Nucleus accumbens (tissue), 56 donors: ENCODE measurements at regions not wholly inside any gene's neighbourhood (a gene's known extent, or its start where the extent isn't known, plus 50 kb on each side); places are given as distances from the start of the nearest gene placed in this dataset.

Experiments used
- DNase-seq, 56 donors: peaks; one replicate each; lab custom pipeline; 2025; lab: John Stamatoyannopoulos, UW

DNA sequence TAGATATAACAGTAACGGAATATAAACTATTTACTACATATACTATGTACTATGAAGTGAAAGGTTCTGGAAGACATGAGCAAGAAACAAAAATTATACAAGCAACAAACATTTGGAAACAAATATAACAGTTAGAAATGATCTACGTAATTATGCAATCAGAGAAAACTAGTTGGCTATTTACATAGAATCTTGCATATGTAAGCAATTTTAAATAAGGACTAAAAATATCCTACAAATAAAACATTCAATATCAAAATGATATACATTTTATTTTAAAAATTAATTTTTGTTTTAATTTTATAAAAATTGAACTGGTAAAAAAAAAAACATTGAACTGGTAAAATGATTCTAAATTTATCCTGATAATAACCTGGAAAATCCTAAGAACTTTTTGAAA is 642.5 kb upstream of the PCDH10 start:
- DNase-seq = no peak

DNA sequence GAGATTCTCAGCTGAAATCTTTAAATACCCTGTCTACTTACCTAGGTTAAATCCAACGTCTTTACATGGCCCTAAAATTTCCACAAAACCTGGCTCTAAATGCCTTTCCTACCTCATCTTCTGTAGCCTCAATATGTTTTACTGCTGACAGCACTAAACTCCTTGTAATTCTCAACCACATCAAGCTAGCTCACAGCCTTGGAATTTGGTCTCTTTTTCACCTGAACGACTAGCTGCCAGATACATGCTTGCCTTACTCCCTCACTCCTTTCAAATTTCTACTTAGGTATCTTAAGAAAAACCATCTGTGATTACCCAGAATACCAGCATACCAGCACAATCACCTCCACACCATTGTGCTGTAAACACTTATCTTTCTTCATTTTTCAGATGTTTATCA is 635.6 kb upstream of the PCDH10 start:
- no peak for DNase-seq

DNA sequence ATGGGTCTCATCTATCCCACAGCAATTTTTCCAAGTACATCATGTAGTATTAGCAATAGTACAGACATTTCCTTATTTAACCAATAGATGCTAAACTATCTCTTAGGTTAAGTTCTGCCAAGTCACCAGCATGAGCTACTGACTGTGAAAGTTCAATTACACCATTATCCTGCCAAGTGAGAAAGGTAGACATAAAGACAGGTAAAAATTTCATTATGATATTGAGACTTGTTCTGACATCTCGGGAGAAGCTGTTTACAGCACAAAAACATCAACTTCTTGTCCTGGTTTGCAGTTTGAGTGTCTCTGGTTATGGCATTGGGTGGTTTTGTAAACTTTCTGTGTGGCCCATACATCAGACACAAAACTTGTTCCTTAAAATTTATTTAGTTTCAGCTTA is 622.4 kb upstream of the PCDH10 start:
- no peak for DNase-seq

DNA sequence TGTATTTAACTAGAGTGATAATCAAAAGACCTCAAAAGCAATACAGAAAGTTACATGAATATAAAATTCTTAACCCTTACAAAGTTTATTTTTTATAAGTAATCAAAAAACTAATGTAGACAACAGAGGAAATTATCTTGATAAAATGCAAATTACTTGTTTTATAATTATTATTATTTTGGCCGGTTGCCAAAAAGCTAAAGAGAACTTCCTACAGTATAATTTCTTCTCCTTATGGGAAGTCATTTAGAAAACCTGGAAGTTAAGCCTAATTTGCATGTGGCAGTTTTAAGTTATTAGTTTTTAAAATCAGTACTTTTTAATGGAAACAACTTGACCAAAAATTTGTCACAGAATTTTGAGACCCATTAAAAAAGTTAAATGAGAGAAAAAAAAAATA is 621.3 kb upstream of the PCDH10 start:
- DNase-seq = no peak

DNA sequence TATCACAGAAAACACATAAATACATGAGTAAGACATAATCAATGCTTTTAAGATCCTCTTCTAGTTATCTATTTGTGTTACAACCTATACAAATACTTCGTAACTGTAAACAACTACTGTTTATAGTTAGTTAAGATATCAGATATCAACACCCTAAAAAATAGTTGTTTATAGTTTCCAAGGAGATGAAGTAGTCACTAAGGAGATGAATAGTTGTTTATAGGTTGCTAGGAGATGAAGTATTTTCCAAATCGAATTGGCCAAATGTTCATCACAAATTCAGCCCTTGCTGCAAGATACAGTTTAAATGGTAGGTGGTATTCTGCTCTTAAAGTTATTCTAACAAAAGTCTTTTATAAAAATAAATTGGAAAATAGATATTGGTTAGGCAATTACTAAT is 618.2 kb upstream of the PCDH10 start:
- DNase-seq = no peak

DNA sequence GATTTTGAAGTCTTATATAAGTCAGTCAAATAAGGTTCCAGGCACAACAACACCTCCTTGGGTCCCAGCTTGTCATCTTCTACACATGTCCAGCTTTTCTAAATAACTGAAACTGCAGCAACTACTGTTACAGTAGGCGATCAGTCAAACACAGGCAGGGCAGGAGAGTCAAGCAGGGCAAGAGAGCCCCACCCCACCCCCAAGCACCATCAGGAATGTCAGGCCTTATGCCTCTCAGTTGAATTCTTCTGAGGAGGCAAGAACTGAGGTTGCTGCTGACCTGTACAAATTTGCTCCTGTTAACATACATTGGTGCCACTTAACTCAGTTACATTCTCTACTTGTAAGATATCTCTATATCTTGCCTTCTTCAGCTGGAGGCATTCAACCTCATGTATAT is 608.8 kb upstream of the PCDH10 start:
- peak in 1 of 56 donors; percentile 4 for DNase-seq

DNA sequence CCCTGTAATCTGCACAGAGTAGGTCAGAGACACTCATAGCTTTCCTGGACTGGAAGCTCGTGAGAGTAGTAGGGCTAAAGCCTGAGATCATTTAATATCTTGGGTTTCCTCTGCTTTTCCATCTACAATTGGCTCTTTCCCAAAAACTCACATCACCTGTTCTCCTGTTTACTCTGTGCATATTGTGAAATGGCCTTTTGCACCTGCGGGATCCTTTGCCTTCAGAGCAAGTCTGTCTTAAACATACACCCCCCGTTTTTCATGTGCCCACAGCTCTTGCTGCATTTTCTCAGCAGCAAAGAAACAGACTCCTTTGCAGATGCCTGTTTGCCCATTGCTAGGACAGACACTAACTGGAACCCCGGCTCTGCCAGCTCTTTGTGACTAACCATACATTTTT is 608.3 kb upstream of the PCDH10 start:
- no peak for DNase-seq

DNA sequence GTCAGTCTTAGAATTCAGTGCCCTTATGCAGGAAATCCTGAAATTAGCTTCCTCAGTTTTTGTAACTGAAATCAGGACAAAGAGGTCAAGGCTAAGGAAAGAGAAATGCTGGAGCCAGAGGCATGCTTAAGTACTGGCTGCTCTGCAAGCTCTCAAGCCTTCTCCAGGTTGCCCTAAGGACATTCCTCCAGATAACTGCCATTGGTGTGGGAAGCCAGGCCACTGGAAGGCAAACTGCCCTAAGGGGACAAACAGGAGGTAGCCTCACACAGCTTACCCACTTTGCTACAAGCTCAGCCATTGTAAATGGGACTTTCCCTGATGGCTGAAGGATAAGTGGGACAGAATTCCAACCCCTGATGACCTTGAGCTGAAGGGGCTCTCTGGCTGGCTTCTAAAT is 606.9 kb upstream of the PCDH10 start:
- DNase-seq = no peak

DNA sequence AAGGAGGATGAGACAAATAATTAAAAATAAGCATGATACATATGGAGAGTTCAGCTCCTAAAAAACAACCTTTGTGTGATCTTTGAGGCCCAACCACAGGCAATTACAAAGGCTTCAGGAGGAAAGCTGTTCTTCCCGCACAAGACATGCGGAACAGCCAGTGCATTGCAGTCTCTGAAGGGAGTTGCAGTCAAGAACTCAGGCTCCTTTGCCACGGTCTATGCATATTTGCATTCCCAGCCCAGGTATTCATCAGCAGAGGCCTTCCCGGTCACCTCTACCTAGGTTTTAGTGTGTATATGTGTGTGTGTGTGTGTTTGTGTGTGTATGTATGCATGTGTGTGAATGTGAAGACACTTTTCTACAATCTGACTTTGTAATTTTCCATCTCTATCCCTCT is 600.6 kb upstream of the PCDH10 start:
- no peak for DNase-seq

DNA sequence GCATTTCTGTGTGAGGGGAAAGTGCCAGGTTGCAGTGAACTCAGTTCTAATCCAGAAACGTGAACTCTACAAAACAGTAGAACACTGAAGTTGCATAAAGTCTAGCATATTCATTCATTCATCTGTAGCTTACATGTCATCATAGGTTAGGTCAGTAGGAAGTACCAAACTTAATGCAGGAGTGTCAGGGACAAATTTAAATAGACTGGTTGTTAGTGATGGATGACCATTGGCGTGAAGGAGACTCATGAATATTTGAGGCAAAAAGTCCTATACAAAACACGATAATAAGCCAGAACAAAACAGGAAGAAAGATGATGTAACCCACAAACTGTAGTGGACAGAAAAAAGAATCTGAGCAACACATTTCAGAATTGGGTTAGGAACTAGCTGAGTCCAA is 592.8 kb upstream of the PCDH10 start:
- no peak for DNase-seq

DNA sequence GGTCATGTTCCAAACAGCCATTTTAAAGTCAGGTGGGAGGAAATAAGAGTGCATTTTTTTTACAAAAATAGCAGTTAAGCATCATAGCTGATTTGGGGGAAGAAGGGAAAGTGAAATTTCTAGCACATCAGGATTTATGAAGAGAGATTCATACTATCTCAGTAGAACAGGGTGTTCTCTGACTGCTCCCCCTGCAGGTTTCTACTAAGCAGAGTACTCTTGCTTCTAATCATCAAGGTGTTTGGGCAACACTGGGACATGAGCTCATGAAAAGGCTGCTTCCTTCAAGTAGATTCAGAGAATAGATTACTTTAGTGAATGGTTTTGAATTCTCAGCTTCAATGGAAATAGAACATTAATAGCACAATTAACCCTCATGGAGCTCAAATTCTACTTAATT is 591.4 kb upstream of the PCDH10 start:
- no peak for DNase-seq

DNA sequence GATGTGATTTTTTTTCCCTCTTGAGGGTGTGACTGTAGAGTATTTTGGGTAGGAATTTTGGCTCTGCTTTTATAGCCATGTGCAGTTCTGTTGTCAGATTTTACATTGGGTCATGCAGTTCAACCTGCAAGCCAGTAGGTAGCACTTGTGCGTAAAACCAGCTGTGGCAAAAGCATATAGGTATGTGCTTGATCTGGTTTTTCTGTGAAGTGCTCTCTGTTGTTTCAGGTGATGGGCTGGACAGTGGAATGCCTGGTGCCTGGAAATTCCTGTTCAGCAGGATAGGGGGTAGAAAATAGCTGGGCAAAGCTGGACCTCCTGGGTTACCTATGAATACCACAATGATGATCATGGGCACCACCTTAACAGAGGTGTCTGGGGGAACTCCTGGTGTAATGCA is 584.2 kb upstream of the PCDH10 start:
- DNase-seq = no peak

DNA sequence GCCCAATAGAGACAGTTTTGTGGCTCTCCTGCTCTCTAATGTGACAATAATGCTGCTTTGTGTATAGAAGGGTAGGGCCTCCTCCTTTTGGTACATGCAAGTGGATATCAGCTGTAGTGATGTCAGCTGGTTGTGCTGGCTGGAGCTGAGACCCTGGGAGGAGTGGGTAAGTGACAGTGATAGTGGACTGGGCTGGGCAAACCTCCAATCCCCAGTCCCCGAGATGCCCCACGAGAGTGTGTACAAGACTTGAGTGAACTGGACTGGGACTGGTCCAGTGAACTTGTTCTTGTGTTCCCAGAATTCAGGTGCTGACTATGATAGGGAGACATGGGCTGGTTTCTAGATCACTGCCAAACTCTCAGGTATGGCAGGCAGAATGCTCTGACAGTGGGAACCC is 583.6 kb upstream of the PCDH10 start:
- no peak for DNase-seq

DNA sequence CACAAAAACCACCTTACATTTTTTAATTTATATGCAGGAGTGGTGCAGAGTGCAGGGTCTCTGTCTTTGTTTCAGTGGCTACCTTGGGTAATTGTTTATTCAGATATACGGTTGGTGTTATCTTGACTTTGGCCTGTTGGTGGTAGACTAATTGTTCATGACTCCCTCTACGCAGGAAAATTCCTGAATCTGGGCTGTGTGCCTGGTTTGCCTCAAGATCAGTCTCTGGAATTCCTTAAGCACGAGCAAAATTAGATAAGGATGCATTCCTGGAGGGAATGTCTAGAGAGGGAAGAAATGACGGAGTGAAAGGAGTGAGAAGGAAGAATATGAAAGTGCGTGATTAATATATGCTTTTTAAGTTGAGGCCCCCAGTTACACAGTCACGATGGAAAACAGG is 576.9 kb upstream of the PCDH10 start:
- no peak for DNase-seq

DNA sequence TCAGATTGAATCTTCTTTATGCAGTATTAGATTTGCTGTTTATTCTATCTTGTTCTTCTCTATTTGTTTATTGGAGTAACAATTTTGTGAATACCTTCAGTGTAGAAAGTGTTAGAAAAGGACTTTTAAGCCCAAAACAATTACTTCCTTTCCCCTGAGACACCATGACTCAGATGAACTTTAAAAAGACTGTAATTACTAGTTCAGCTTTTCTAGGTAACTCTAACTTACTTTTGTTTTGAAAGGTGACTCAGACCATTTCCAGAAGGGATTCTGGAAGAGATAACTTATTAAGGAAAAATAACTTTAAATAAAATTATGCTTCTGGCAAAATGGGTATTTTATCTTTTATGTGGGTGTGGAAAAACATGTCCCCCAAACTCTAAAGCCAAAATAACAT is 561.5 kb upstream of the PCDH10 start:
- DNase-seq = no peak

DNA sequence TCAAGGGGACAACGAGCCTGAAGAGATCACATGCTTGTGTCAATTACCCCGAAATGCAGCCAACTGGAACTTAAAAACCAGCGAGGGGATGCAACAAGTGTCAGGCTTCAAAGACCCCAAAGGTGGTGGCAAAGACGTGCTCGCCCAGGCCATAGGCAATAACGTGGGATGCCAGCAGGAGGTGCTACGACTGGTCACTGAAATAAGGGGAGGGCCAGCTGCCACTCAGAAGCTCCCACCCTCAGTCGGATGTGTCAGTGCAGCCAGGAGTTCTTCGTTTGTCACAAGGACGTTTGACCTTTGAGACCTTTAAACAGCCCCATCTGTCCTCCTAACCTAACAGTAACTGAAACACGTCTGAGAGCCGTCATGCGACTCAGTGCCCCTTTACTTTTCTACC is 556.8 kb upstream of the PCDH10 start:
- no peak for DNase-seq

DNA sequence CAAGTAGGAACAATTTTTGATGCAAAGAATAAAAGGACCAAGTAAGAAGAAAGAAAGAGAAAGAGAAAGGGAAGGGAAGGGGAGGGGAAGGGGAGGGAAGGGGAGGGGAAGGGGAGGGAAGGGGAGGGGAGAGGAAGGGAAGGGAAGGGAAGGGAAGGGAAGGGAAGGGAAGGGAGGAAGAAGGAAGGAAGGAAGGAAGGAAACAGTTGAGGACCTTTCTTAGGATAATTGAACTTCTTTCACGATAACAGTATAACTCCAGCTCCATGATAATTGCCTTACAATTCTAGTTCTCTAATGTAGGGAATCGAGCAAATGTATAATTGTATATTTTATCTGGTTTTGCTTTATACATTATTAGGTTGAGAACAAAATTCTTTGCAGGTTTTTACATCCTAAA is 556.2 kb upstream of the PCDH10 start:
- DNase-seq = no peak

DNA sequence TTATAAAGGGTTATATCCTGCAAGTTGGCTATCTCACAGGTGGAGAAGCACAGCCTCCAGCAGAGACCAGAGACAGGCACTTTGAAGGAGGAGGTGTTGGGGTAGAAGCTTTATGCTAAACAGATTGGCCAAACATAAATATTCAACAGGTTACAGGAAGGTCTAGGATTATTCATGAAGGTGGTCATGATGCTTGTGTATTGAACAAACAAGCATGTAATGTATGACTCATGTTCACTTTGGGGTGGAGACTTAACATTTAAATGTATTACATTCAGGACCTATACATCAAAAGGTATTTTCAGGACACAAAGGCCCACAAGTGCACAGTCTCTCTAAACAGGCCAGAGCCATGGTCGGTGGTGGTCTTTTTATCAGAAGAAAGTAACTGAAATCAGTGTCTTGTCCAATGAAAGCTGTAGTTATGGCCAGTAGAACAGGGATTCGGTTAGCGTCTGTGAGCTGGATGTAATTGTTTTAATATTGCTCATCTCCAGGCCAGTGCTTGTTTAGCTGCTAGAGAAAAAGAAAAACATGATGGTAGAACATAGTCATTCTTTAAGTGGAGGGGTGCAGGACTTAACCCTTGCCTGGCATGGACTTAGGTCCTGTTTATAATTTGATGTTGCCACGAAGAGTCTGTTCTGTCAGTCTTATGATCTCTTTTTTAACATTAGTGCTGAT is 555.2 kb upstream of the PCDH10 start:
- no peak for DNase-seq

DNA sequence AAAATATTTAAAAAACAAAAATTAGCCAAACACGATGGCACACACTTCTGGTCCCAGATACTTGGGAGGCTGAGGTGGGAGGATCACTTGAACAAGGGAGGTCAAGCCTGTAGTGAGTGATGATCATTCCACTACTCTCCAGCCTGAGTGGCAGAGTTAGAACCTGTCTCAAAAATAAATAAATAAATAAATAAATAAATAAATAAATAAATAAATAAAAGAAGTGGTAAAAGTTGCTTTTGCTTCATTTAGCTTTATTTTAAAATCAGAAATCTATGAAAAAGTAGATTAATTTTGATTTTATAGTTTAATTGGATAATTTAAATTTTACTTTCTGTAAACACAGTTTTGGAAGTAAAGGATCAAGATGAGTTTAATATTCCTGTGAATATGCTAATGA is 552.9 kb upstream of the PCDH10 start:
- DNase-seq = no peak

DNA sequence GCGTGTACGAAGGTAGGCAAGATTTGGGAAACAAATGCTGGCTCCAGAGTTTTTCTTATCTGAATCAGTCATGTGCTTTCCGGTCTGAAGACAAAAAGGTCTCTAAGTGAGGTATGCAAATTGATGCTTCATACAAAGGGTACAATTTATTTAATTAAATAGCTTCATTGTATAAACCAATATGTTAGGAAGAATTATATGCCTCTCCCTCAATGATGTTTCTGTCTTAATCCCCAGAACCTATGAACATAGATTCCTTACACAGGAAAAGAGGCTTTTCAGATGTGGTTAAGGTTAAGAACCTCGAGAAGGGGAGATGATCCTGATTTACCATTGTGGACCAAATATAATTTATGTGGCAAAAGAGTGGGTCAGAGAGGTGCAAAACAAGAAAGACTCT is 543.5 kb upstream of the PCDH10 start:
- DNase-seq = no peak

DNA sequence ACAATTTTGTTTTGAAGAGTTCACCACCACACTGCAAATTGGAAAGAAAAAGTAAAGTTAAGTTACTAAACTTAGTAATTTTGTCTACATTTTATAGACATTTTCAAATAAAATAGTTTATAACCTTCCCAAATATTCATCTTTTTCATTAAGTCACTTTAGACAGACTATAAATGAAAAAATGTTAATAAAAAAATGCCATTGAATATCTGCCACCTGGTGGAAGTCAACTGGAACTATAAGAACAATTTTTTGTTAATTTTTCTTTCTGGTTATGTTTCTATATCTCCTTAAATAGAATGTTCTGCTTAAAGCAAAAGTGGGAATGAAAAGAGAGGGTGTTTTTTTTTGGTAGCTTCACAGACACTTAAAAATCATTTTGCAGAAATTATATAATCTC is 534.4 kb upstream of the PCDH10 start:
- no peak for DNase-seq

DNA sequence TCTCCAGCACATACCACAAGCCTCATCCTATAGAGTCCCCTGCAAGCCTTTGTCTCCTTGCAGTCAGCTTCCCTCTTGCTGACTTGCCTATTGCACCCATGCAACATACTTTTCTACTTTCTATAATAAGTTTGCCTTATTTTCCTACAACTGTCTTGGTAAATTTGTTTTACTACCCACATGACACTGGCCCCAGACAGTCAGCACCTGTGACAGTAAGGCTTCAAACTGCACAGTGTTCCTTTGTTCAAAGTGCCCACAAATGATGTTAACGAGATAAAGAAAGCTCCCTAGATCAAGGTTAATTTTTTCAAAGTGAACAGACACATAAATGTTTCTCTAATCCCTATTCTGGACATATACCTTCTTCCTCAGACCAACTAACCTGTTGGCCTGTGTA is 529.1 kb upstream of the PCDH10 start:
- no peak for DNase-seq
